ENCODE measurements at regions not wholly inside any gene's neighbourhood (a gene's known extent, or its start where the extent isn't known, plus 50 kb on each side); places are given as distances from the start of the nearest gene placed in this dataset.

DNA sequence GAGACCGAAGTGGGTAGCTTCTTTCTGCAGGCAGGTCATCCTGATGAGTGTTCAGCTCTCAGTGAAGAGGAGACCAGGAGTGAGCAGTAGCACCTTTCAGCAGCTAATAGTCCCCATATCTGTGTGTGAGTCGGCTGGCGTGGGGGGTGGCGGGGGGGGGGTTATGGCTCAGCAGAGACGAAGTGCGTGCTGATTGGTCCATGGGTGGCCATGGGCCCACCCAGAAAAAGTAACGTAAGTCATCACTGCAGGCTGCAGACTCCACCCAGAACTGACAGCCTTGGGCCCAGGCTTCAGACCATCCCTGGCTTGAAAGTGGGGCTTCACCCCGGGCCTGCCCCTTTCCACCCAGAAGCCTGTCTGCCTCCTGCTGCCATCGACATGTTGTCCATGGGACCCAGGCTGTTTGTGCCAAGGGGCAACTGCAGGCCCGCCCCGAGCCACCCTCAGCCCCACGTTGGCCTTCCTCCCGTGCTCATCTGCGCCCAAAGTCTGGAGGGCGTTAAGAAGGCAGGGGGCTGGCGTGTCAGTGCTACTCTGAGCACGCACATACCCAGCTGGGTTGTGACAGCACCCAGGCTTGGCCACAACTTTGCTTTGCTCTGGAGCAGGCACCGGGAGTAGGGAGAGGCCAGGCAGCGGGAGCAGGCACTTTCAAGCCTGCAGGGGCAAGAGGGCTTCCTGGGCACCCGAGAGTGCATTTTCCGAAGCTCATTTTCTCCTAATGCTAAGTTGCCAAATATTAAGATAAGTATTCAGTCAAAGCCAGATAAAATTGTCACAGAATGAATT lies 511.7 kb upstream of the CDIN1 start:
- TF ChIP-seq, protein P1, sequence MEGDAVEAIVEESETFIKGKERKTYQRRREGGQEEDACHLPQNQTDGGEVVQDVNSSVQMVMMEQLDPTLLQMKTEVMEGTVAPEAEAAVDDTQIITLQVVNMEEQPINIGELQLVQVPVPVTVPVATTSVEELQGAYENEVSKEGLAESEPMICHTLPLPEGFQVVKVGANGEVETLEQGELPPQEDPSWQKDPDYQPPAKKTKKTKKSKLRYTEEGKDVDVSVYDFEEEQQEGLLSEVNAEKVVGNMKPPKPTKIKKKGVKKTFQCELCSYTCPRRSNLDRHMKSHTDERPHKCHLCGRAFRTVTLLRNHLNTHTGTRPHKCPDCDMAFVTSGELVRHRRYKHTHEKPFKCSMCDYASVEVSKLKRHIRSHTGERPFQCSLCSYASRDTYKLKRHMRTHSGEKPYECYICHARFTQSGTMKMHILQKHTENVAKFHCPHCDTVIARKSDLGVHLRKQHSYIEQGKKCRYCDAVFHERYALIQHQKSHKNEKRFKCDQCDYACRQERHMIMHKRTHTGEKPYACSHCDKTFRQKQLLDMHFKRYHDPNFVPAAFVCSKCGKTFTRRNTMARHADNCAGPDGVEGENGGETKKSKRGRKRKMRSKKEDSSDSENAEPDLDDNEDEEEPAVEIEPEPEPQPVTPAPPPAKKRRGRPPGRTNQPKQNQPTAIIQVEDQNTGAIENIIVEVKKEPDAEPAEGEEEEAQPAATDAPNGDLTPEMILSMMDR (IDR thresholded peaks at IDR 0.05) = no peak
- intact Hi-C loops (cut with DNase I) = no loop called here
- Histone ChIP-seq H3K36me3 (no peaks in the 10 kb centered on the region), H3K9me3 (peaks cover 0 to 8% of the 10 kb centered on the region in 2 donors), H3K4me1 (no peaks in the 10 kb centered on the region), H3K4me3 (no peak overlapping the region), H3K27ac (no peak overlapping the region), H3K27me3 (no peaks in the 10 kb centered on the region)
- ATAC-seq = no peak
- peak in 1 of 4 donors; percentile 54 for DNase-seq

GRCh38 chr15:36075333-36075732 lies 504.1 kb upstream of the CDIN1 start:
- H3K4me3 ChIP-seq = no peak overlapping the region
- TF ChIP-seq, protein P1 (IDR thresholded peaks at IDR 0.05) = no peak
- no peaks in the 10 kb centered on the region for H3K36me3 ChIP-seq
- peaks cover 0 to 9% of the 10 kb centered on the region in 2 donors for H3K9me3 ChIP-seq
- ATAC-seq = no peak
- intact Hi-C loops (cut with DNase I) = no loop called here
- DNase-seq = peak in 2 of 4 donors; percentile 3 to 11
- no peaks in the 10 kb centered on the region for H3K27me3 ChIP-seq
- no peak overlapping the region for H3K27ac ChIP-seq
- no peaks in the 10 kb centered on the region for H3K4me1 ChIP-seq

DNA sequence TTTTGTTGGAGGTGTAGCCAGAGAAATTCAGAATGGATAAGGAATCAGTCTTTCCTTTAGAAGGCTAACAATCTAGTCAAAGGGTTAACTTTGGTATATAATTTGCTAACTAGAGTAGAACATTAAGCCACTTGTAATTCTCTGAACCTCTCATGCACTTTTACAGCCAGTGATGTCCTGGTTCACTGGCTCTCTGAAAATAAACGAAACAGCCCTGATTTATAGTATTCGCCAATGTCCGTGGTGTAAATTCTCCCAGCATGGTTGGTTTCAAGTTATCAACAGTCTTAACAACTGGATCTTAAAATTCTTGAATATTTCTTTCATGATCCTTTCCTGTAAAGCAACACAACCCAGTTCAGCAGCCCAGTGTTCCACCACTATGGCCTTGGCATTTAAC lies 500.4 kb upstream of the CDIN1 start:
- intact Hi-C loops (cut with DNase I) = no loop called here
- TF ChIP-seq, protein P1 (IDR thresholded peaks at IDR 0.05) = no peak
- DNase-seq = no peak

GRCh38 chr15:36080759-36081158 lies 498.7 kb upstream of the CDIN1 start:
- peak in 1 of 4 donors; percentile 30 for DNase-seq
- H3K4me1 ChIP-seq = no peaks in the 10 kb centered on the region
- H3K27me3 ChIP-seq = no peaks in the 10 kb centered on the region
- H3K27ac ChIP-seq = no peak overlapping the region
- peaks cover 0 to 44% of the 10 kb centered on the region in 2 donors for H3K9me3 ChIP-seq
- intact Hi-C loops (cut with DNase I) = no loop called here
- no peak overlapping the region for H3K4me3 ChIP-seq
- TF ChIP-seq, protein P1 (IDR thresholded peaks at IDR 0.05) = no peak
- ATAC-seq = peak; percentile 32
- H3K36me3 ChIP-seq = no peaks in the 10 kb centered on the region

More for the DNA sequence above, 500.4 kb upstream of the CDIN1 start:
- H3K4me1 ChIP-seq = no peaks in the 10 kb centered on the region
- no peaks in the 10 kb centered on the region for H3K36me3 ChIP-seq
- H3K9me3 ChIP-seq = peaks cover 0 to 39% of the 10 kb centered on the region in 2 donors
- no peak for ATAC-seq
- H3K27me3 ChIP-seq = no peaks in the 10 kb centered on the region
- no peak overlapping the region for H3K27ac ChIP-seq
- H3K4me3 ChIP-seq = no peak overlapping the region

DNA sequence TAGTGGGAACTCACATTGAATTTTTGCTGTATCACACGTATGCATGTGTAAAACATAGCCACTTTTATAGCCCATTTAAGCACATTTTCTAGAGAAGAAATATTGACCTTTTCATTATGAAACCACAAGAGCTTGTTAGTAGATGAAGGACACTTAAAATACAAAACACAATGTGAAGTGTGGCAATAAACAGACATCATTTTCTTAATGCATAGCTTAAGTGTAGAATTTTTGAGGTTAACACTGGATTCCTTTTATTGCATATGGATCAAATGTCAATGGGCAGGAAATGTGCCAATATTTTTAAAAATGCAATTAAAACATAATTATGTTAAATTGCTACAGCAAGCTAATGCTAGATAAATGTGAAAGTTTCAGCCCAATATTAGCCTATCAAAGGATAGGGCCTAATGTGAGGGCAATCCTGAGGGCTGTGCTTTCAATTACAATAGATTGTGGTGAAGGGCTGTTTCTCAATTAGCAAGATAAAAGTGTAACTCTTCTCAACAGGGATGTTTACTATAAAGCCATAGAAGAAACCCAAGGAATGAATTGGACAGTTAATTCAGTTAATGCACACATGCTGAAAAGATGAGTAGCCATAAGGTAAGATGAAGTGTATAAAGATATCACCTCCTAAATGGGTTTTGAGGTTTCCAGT lies 489.0 kb upstream of the CDIN1 start:
- Histone ChIP-seq H3K27ac (no peak overlapping the region), H3K4me1 (no peaks in the 10 kb centered on the region), H3K27me3 (no peaks in the 10 kb centered on the region), H3K9me3 (peaks cover 0 to 11% of the 10 kb centered on the region in 2 donors), H3K36me3 (no peaks in the 10 kb centered on the region), H3K4me3 (no peak overlapping the region)
- TF ChIP-seq, protein P1 (IDR thresholded peaks at IDR 0.05) = no peak
- DNase-seq (no peak), ATAC-seq (no peak)
- intact Hi-C loops (cut with DNase I) = no loop called here
